Aorta (tissue), 5 donors: ENCODE measurements at regions not wholly inside any gene's neighbourhood (a gene's known extent, or its start where the extent isn't known, plus 50 kb on each side); places are given as distances from the start of the nearest gene placed in this dataset.

Experiments used
- ATAC-seq: fragments of 200-7000 bp; cut with Tn5 transposase; one replicate; pipeline ENCODE4 v1.9.1; 2022; ENCODE audit warnings: moderate library complexity; ENCODE audit not compliant: low FRiP score
- DNase-seq, 2 donors: peaks; one replicate each; pipeline ENCODE4 v3.0.0-alpha.2; 2020
- H3K27ac ChIP-seq, 2 donors: one replicate each; pipeline ENCODE4 v1.5.1; 2013; ENCODE audit warnings: low read length in 2 of 2, mild to moderate bottlenecking in 2 of 2, moderate library complexity in 2 of 2, control low read depth in 1 of 2, inconsistent platforms in 1 of 2, low read depth in 1 of 2
- H3K27me3 ChIP-seq, 2 donors: one replicate each; pipeline ENCODE4 v1.6.1; 2013; ENCODE audit warnings: control low read depth in 1 of 2, low read length in 1 of 2, mild to moderate bottlenecking in 1 of 2, moderate library complexity in 1 of 2; ENCODE audit not compliant: insufficient read depth in 2 of 2, control insufficient read depth in 1 of 2
- H3K36me3 ChIP-seq, 2 donors: one replicate each; pipeline ENCODE4 v1.6.1; 2013; ENCODE audit warnings: control low read depth in 1 of 2, low read length in 1 of 2, mild to moderate bottlenecking in 1 of 2; ENCODE audit not compliant: insufficient read depth in 2 of 2, control insufficient read depth in 1 of 2
- H3K4me1 ChIP-seq, 2 donors: one replicate each; pipeline ENCODE4 v1.6.1; 2013; ENCODE audit warnings: low read length in 2 of 2, control low read depth in 1 of 2, mild to moderate bottlenecking in 1 of 2, moderate library complexity in 1 of 2; ENCODE audit not compliant: insufficient read depth in 2 of 2, control insufficient read depth in 1 of 2
- H3K4me3 ChIP-seq, 2 donors: one replicate each; pipeline ENCODE4 v1.5.1; 2013; ENCODE audit warnings: low read length in 2 of 2, control low read depth in 1 of 2, mild to moderate bottlenecking in 1 of 2
- H3K9me3 ChIP-seq: one replicate; pipeline ENCODE4 v1.6.1; 2013; ENCODE audit warnings: mild to moderate bottlenecking, low read length; ENCODE audit not compliant: control insufficient read depth
- WGBS, 2 donors: extraction: QIAGEN DNeasy Blood & Tissue Kit; methylation state at CpG; one replicate each; pipeline ENCODE4 v1.1.7; 2013; 5-methylcytosine and 5-hydroxymethylcytosine counted together
- intact Hi-C, 2 donors: fragments of 100-400 bp; cut with DNase I; formaldehyde crosslinking; loops; one replicate each; pipeline versions ENCODE4 v1.14.2 to v1.15.0; 2022
- donor health status: healthy with polysubstance abuse.
- donor health status: Bipolar disorder and iron deficiency.
- donor health status: DM: no; HTN: no; CAD: no.
- donor health status: DM: no; HTN: no; CAD: no.
- donor health status: DM: yes; HTN: yes; CAD: no.

GRCh38 chr6:109303640-109304283 is 78.5 kb downstream of the CD164 start:
- no peaks in the 10 kb centered on the region for H3K9me3 ChIP-seq
- intact Hi-C loops = loop anchor here in 1 of 2 donors (5.0 kb wide), 1 partner anchor 81 kb away; no protein-coding TSS in a partner anchor
- WGBS, 2 donors = 50 to 67% methylated on average over 6 of the region's 6 CpGs
- ATAC-seq (no peak), DNase-seq (no peak)
- no peaks in the 10 kb centered on the region for H3K27me3 ChIP-seq
- peaks cover 2 to 8% of the 10 kb centered on the region in 2 donors for H3K4me1 ChIP-seq
- H3K36me3 ChIP-seq = no peaks in the 10 kb centered on the region
- H3K4me3 ChIP-seq = no peak overlapping the region
- H3K27ac ChIP-seq = peak overlapping the region in 1 of 2 donors; percentile 32

GRCh38 chr6:109303164-109303563 is 79.1 kb downstream of the CD164 start:
- intact Hi-C loops = loop anchor here in 1 of 2 donors (5.0 kb wide), 1 partner anchor 81 kb away; no protein-coding TSS in a partner anchor
- Histone ChIP-seq H3K4me3 (no peak overlapping the region), H3K36me3 (no peaks in the 10 kb centered on the region), H3K27ac (no peak overlapping the region), H3K27me3 (no peaks in the 10 kb centered on the region), H3K9me3 (no peaks in the 10 kb centered on the region), H3K4me1 (peaks cover 2 to 8% of the 10 kb centered on the region in 2 donors)
- no peak for DNase-seq
- ATAC-seq = no peak
- WGBS, 2 donors = 85 to 91% methylated on average over 4 of the region's 4 CpGs

- Histone ChIP-seq H3K27me3 (no peaks in the 10 kb centered on the region), H3K27ac (peak overlapping the region in 1 of 2 donors; percentile 99), H3K4me1 (peaks cover 3 to 8% of the 10 kb centered on the region in 2 donors), H3K9me3 (no peaks in the 10 kb centered on the region), H3K36me3 (no peaks in the 10 kb centered on the region), H3K4me3 (no peak overlapping the region)
- intact Hi-C loops = loop anchor here in 1 of 2 donors (5.0 kb wide), 1 partner anchor 80 kb away; no protein-coding TSS in a partner anchor
- no peak for DNase-seq
- 95 to 98% methylated on average over 4 of the region's 4 CpGs for WGBS, 2 donors
- ATAC-seq = no peak
Measured at GRCh38 chr6:109302176-109302575, 80.1 kb downstream of the CD164 start.

- H3K27me3 ChIP-seq = no peaks in the 10 kb centered on the region
- H3K27ac ChIP-seq = peak overlapping the region; percentile 94 to 99
- peaks cover 3 to 8% of the 10 kb centered on the region in 2 donors for H3K4me1 ChIP-seq
- WGBS, 2 donors = 29 to 44% methylated on average over 2 of the region's 2 CpGs
- no peaks in the 10 kb centered on the region for H3K36me3 ChIP-seq
- intact Hi-C loops = loop anchor here (2.0 to 5.0 kb wide), 2 partner anchors 79 to 81 kb away; partner anchors contain the start of gene CD164 (in 2 of the 2)
- ATAC-seq (no peak), DNase-seq (no peak)
- no peak overlapping the region for H3K4me3 ChIP-seq
- no peaks in the 10 kb centered on the region for H3K9me3 ChIP-seq
Measured at GRCh38 chr6:109301418-109301817, 80.8 kb downstream of the CD164 start.

GRCh38 chr6:109300874-109301273 is 81.4 kb downstream of the CD164 start:
- Histone ChIP-seq H3K27me3 (no peaks in the 10 kb centered on the region), H3K9me3 (no peaks in the 10 kb centered on the region), H3K4me3 (no peak overlapping the region), H3K4me1 (peaks cover 3 to 8% of the 10 kb centered on the region in 2 donors), H3K36me3 (no peaks in the 10 kb centered on the region), H3K27ac (peak overlapping the region; percentile 94 to 99)
- 62 to 73% methylated on average over 1 of the region's 1 CpG for WGBS, 2 donors
- no peak for ATAC-seq
- DNase-seq = no peak
- intact Hi-C loops = loop anchor here (2.0 to 5.0 kb wide), 2 partner anchors 79 to 82 kb away; partner anchors contain the start of gene CD164 (in 2 of the 2)

- Histone ChIP-seq H3K4me1 (peaks cover 3 to 8% of the 10 kb centered on the region in 2 donors), H3K36me3 (no peaks in the 10 kb centered on the region), H3K27ac (peak overlapping the region; percentile 46 to 94), H3K9me3 (no peaks in the 10 kb centered on the region), H3K27me3 (no peaks in the 10 kb centered on the region), H3K4me3 (no peak overlapping the region)
- WGBS, 2 donors = 4 to 10% methylated on average over 7 of the region's 7 CpGs
- peak in 1 of 2 donors; percentile 55 for DNase-seq
- peak; percentile 91 for ATAC-seq
- intact Hi-C loops = loop anchor here (2.0 to 10.0 kb wide), 3 partner anchors 75 to 83 kb away; partner anchors contain the start of gene CD164 (in 2 of the 2)
Measured at GRCh38 chr6:109299776-109300564, 82.3 kb downstream of the CD164 start.

- no peaks in the 10 kb centered on the region for H3K36me3 ChIP-seq
- WGBS, 2 donors = 86 to 88% methylated on average over 1 of the region's 1 CpG
- DNase-seq (no peak), ATAC-seq (no peak)
- H3K27ac ChIP-seq = peak overlapping the region; percentile 72 to 92
- no peaks in the 10 kb centered on the region for H3K9me3 ChIP-seq
- no peak overlapping the region for H3K4me3 ChIP-seq
- no peaks in the 10 kb centered on the region for H3K27me3 ChIP-seq
- peaks cover 2 to 3% of the 10 kb centered on the region in 2 donors for H3K4me1 ChIP-seq
- intact Hi-C loops = loop anchor here in 1 of 2 donors (10.0 kb wide), 1 partner anchor 74 kb away; no protein-coding TSS in a partner anchor
Measured at GRCh38 chr6:109299265-109299607, 83.0 kb downstream of the CD164 start.

- Histone ChIP-seq H3K4me1 (peaks cover 0 to 3% of the 10 kb centered on the region in 2 donors), H3K9me3 (no peaks in the 10 kb centered on the region), H3K27ac (peak overlapping the region in 1 of 2 donors; percentile 72), H3K4me3 (no peak overlapping the region), H3K36me3 (no peaks in the 10 kb centered on the region), H3K27me3 (no peaks in the 10 kb centered on the region)
- DNase-seq (no peak), ATAC-seq (no peak)
- 73 to 77% methylated on average over 6 of the region's 6 CpGs for WGBS, 2 donors
- intact Hi-C loops = loop anchor here in 1 of 2 donors (10.0 kb wide), 1 partner anchor 74 kb away; no protein-coding TSS in a partner anchor
Measured at GRCh38 chr6:109298605-109299264, 83.5 kb downstream of the CD164 start.
